ENCODE measurements at regions not wholly inside any gene's neighbourhood (a gene's known extent, or its start where the extent isn't known, plus 50 kb on each side); places are given as distances from the start of the nearest gene placed in this dataset.

GRCh38 chr15:59924812-59925522, 79.1 kb upstream of the FOXB1 start:
- Histone ChIP-seq H2AFZ (ENCODE audit: low read depth, low read length, poor library complexity, severe bottlenecking) (no peak overlapping the region), H3K4me1 (ENCODE audit: control insufficient read depth in 1 of 2, insufficient read depth in 2 of 2, low read length in 2 of 2) (no peaks in the 10 kb centered on the region), H3K27ac (ENCODE audit: low read depth, low read length) (no peak overlapping the region), H3K4me3 (replicated peaks in 1 of 2; ENCODE audit: low read depth in 1 of 2, low read length in 2 of 2) (no peak overlapping the region), H3K9me3 (ENCODE audit: control insufficient read depth in 1 of 2, insufficient read depth in 1 of 2, low read depth in 1 of 2, low read length in 2 of 2) (no peaks in the 10 kb centered on the region), H3K79me2 (ENCODE audit: insufficient read depth, low read length) (no peaks in the 10 kb centered on the region), H3K9me2 (ENCODE audit: insufficient read depth) (no peaks in the 10 kb centered on the region), H3K27me3 (ENCODE audit: insufficient read depth, low read length) (peaks cover 76% of the 10 kb centered on the region), H3K4me2 (ENCODE audit: low read length) (no peak overlapping the region), H4K20me1 (ENCODE audit: insufficient read depth) (no peaks in the 10 kb centered on the region), H3K36me3 (ENCODE audit: control insufficient read depth in 1 of 2, insufficient read depth in 2 of 2, low read length in 2 of 2) (no peaks in the 10 kb centered on the region), H3K9ac (ENCODE audit: low read length) (no peak overlapping the region)
- BruUV-seq (replicated peaks) = no TSS peak
- DNase-seq (ENCODE audit: low read depth, low spot score) (no peak), ATAC-seq (no peak)
- intact Hi-C loops (cut with micrococcal nuclease) = no loop called here
- POLR2A ChIA-PET = no interaction called here
- RAD21 ChIA-PET (ENCODE audit: low non-redundant PET in 1 of 2, low total read pairs in 2 of 2, uncharacterized antibody in 2 of 2, unreplicated experiment in 2 of 2) = no interaction called here
- TF ChIP-seq ZFX (IDR thresholded peaks at IDR 0.05) (no peak), MAX (IDR thresholded peaks at IDR 0.05) (no peak), CEBPB (IDR thresholded peaks at IDR 0.05; ENCODE audit: low read depth) (no peak), ZNF274 (IDR thresholded peaks at IDR 0.05; ENCODE audit: low read depth, low read length) (no peak), TCF7L2 (IDR thresholded peaks at IDR 0.05; ENCODE audit: borderline replicate concordance, extremely low read depth, insufficient read depth, insufficient read length) (no peak), POLR2A (IDR thresholded peaks at IDR 0.05; ENCODE audit: borderline replicate concordance, extremely low read depth, insufficient read depth, insufficient read length) (no peak), CTCF (IDR thresholded peaks at IDR 0.05 in 2 of 3, conservative IDR thresholded peaks at IDR 0.05 in 1 of 3; ENCODE audit: borderline replicate concordance in 1 of 3, insufficient read depth in 1 of 3, low read depth in 2 of 3, low read length in 2 of 3) (no peak), EZH2 (IDR thresholded peaks at IDR 0.05) (no peak), ELF1 (IDR thresholded peaks at IDR 0.05; ENCODE audit: borderline replicate concordance, low read depth) (no peak), SP1 (IDR thresholded peaks at IDR 0.05; ENCODE audit: low read depth) (no peak)
- CTCF ChIA-PET = interaction anchor here (0.5 kb wide), 1 partner anchor 64 kb away, joined by 4 read pairs; no protein-coding TSS in a partner anchor

All from HCT116 (cell line).